GM19463 (cell line): ENCODE measurements at regions not wholly inside any gene's neighbourhood (a gene's known extent, or its start where the extent isn't known, plus 50 kb on each side); places are given as distances from the start of the nearest gene placed in this dataset.

Experiments used
- ATAC-seq: cut with Tn5 transposase; IDR thresholded peaks from one replicate; pipeline ENCODE4 v1.9.1; 2021; ENCODE audit warnings: mild to moderate bottlenecking, moderate library complexity; ENCODE audit not compliant: unreplicated experiment

DNA sequence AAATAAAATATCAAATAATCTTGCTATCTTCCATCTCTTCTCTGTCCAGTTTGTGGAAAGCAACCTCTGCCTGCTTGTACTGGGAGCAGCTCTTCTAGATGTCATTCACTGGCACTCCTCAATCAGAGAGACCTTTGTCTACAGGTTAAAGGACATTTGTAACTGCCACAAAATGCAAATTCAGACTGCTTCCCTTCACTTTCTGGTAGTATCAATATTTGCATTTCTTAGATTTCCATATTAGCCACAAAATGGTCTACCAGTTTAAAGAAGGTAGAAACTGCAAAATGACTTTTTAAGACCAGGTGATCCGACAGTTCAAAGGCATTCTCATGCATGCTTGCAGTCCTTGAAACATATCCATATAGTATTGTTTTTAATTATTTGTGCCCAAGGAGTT is 51.7 kb upstream of the RCN1 start:
- ATAC-seq = peak; percentile 45

DNA sequence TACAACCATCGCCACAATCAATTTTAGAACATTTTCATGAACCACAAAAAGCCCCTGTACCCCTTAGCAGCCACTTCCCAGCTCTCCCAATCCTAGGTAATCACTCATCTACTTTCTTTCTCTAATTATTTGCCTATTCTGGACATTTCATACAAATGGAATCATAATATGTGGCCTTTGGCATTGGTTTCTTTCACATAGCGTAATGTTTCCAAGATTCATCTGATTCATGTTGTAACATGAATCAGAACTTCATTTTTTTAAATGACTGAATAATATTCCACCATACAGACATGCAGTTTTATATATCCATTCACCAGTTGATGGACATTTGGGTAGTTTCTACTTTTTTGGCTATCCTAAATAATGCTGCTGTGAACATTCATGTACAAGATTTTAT is 56.2 kb upstream of the RCN1 start:
- no peak for ATAC-seq

DNA sequence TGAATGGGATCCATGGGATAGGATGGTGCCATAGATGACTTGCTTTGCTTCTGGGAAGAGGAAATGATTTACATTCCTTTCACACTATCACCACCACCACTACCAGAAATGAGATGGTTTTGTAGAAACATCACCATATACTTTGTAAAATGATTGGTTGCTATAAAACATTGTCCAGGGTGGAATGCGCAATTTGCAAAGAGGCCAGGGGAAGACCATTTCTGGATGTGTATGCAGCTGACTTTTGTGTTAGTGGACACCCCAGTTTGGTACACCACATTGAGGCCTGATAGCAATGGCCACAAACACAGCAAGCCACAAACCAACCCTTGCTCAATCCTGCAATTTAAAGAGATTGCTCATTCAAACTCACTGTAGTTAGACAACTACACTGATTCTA is 56.7 kb upstream of the RCN1 start:
- no peak for ATAC-seq

DNA sequence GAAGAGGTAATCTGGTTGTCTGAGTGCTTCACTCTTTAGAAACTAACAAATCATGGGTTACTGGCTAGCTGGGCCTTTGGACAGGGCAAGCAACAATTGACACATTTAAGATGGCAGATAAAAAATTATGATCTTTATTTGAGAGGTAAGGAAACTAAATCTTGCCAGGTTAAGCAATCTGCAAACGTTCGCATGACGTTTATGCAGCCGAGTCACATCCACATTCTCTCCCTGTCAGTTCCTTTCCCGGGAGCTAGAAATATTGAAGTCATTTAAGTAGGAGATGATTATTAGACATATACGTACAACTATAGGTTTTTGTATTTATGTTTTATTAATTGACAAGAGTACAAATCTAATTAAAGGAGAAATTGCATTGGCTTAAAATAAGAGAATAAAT is 57.4 kb upstream of the RCN1 start:
- ATAC-seq = no peak

DNA sequence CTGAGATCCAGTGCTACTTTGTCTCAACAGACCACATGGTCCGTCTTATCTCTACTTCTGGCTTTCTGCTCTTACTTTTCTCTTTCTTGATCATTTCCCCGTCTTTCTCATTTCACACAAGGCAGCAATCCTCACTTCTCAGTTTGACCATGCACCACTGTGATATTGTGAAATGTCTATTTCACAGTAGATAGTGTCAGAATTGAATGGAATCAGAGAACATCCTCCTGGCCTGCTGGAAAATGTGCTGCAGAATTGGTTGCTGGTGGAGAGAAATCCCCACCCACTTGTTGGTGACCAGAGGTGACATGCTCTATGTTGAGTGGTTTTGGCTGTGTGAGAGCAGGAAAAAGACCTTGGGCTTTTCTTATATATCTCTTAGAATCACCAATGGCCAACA is 57.8 kb upstream of the RCN1 start:
- ATAC-seq = peak; percentile 34

DNA sequence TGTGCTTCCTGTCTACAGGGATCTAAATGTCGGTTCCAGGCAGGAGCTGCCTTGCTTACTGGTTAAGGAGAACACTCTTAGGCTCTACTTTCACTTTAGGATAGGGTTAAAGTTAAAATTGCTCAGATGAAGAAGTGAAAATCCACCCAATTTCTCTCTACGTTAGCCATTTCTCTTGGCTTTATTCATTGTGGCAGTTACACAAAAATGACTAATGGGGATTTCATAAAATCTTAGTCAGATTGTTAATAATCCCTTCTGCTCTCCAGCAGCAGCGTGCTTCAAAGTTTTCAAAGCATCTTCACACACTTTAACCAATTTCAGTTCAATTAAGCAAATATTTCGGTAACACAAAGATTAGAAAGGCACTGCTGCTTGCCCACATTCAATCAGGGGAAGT is 58.4 kb upstream of the RCN1 start:
- peak; percentile 58 for ATAC-seq

DNA sequence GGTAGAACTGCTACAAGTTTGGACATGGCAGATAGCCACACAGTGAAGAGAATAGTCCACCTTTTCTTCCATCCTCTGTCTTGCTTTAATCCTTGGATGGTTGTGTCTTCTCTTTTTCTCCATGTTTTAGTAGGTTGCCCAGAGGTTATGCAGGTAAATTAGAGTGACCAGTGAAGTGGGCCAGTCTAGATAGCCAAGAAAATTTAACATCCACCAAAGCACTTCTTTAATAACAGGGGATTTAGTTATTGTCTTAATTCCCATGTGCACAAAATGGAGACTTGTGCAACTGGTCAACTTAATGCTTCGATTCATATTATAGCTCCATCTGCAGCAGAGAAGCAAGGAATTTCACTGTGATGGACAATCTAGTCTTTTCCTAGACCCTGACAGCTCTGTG is 58.8 kb upstream of the RCN1 start:
- peak; percentile 8 for ATAC-seq

DNA sequence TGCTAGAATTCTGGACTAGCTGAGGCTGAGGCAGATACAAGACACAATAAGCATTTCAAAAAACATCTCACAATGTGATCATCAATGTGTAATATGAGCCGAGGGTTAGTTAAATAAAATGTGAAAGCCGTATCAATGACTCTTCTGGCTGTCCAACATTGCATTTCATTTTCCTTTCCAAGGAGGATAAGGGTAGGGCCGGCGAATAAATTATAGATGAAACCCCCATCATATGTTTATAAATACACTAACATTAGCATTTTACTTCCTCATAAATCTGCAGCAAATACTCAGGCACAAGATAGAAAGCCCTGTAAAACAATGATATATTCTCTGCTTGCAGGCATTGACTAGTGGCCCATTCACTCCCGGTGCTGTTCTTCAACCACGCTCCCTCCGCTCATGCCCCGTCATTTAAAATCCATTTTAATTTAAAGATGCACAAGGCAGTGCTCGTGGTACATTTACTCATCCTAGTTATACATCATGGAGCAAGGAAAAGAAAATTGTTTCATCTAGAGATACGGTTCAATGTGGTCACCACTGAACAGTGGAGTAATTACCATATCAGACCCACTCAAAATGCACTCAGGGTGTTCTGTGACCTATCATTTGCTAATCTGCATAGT is 59.9 kb upstream of the RCN1 start:
- no peak for ATAC-seq

DNA sequence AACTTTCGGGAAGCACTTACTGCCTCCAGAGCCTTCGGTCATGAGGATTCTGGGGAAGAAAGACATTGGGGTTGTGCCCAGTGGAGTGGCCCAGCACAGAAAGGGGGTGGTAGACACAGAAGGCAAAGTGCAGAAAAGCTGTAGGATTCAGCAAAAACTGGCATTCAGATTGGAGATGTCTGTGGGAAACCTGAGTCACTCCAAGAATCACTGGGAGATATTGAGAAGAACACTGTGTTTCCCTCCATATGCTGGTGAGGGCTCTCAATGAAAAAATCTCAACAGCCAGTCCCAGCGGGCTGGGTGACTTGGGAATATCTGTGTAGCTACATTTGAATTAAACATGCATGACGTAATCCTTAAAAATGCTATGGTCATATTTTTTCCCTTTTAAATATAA is 61.2 kb upstream of the RCN1 start:
- no peak for ATAC-seq

DNA sequence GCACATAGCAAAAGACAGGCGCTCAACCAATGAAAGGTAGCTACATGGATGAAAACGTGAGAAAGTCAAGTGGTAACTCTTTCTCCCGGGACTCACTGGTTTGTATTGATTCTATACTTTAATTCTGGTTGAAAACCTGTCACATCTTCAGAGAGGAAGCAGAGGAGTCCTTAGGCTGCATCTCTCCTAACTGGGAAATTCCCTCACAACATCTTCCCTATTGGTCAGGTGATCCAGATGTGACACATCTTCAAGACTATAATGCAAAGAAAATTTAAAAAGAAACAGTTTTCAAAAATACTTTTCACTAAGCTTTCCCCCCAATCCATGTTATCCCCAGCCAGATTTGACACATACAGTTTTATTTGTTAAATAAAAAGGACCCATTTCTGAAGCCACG is 62.7 kb upstream of the RCN1 start:
- ATAC-seq = no peak

DNA sequence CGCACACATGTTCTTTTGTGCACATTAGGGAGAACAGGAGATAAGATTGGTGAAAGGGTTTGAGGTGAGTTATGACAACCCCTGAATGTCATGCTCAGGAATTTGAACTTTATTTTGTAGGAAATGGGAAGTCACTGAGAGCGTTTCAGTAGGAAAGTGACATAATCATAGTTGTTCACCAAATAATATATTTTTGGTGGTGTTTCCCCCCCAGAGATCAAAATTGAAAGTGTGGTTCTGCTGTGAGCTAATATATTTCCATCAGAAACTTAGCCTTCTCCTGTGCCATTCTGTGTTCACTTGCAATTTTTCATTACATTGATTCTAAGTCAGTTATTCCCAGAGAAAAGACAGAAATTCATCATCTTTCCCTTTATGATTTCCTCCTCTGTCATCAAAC is 64.1 kb upstream of the RCN1 start:
- no peak for ATAC-seq

DNA sequence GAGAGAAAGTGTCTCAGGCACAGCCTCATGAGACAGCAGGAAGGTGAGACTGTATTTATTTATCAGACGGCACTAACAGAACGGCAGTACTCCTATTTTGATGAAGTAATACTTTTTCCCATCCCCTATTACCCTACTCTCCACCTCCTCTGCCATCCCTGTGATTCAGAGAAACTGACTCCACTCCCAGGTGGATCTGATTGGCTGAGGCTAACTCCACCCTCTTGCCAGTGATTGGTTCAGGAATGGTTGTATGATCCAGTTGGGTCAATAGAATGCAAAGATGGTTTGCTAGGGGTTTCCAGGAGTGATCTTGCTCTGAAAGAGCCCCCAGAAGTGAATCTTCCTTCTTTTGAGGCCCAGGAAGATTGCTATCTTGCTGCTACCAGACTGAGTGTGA is 65.9 kb upstream of the RCN1 start:
- ATAC-seq = no peak

DNA sequence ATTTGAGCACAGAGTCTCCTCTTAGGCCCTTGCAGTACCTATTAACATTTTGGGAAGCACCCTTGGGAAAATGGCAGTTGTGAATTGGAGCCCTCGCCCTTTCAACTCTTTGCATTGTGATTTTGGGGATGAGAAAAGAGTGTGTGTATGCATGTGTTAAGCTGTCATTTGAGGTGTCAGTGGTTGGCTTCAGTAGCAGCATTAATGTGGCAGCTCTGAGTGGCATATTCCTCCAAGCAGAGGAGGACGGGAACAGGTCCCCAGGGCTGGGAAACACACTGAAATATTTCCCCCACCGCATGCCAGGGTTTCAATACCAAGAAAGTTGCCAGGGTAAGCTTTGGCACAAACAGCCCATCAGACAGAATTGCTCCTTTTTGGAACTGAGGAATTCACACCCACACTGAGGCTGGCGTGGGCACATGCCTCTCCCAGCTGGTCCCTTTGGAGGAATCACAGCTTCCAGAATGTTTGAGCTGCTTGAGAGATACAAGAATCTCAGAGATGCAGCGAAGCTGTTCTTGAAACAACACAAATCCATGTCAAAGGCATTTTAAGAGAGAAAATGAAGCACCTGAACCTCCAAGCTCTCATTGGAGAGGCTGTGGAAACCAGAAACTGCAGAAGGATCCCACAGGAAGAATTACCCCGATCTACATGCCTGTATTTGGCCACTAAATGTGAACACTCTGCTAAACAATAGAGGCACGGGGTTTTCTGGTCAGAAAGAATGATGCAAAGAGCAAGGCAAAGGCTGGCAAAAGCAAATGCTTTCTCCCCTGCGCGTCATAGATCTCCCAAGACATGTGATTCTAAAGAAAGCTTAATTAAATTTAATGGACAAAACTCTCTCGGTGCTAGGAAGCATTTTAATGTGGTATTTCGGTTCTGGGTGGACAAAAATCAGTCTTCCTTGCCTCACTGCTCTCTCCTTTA is 67.2 kb upstream of the RCN1 start:
- no peak for ATAC-seq

DNA sequence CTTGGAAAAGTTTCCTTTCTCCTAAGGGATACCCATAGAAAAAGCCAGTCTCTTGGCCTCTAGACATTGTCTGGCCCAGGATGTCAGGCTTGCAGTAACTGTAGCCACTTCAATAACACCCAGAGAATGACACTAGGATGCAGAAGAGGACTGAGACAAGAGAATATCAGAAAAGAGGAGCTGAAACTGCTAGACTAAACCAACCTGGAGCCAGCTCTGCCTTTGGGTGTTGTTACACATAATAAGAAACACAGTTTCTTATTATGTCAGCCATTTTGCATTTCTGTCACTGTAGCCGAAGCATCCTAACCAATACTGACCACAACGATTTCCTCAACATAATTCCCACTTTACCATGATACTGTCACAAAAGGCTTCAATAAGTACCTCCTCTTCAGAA is 72.2 kb upstream of the RCN1 start:
- ATAC-seq = no peak

DNA sequence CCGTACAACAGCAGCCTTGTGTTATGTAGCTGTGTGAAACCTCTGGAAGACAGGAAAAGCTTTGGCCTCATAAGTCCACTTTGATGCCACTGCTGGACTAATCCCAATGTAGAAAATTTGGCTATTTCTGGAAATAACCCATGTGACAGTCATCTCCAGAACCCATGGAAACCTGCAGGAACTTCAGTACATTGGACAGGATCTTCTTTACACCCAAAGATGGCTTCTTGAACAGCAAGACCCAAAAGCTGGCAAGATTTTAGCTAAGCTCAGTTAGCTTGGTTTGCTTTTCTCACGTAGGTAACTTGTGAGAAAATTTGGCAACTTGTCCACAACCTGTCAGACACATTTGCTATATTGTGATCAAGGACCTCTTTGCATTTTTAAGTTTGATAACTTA is 74.8 kb upstream of the RCN1 start:
- no peak for ATAC-seq

DNA sequence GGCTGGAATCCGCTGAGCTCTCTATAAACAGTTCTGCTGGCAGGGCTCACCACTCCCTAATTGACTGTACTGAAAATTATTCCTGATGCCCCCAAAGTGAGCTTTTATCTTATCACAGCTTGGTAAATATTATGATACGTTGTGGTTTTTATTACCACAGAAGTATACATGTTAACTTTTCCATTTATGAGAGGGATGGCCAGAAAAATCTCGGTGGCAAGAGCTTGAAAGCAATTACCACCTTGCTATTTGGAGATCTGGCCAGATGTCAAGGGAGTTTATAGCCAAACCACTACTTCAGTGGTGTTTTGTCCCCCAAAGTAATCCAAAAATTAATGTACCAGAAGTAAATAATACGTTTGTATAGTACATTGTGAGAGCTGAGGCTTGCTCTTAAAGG is 75.4 kb upstream of the RCN1 start:
- no peak for ATAC-seq

DNA sequence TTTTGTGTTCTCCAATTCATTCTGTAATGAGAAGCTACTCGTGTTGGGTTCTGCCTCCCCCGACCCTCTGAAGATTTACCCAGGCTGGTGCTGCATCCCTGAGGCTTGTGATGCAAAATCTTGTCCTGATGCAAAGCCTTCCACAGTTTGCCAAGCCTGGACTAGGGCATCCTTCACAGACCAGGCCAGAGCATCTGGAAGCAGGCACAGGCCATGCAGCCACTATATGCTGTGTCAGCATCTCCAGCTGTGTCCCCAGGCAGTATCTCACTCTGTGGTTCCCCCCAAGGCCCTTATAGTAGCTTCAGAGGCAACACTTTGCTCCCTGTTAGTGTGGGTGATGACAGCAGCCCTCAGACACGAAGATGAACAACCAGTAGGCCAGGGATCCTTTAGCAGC is 77.3 kb upstream of the RCN1 start:
- ATAC-seq = no peak

DNA sequence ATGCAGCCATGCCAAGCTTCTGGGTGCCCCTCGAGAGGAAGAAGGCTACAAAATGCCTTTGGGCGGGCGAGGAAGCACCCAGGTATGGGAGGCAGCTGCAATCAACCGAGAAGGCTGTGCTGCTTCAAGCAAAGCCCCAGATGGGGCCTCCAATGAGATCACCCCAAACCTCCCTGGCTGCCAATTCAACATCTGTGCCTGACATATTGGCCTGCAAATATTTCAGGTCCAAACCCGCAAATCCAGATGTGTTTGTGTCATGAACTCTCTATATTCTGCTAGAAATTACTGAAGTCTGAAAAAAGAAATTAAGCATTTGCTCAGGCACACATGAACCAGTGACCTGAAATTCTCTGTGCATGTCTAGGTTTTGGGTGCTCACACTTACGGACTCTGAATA is 78.8 kb upstream of the RCN1 start:
- ATAC-seq = no peak

DNA sequence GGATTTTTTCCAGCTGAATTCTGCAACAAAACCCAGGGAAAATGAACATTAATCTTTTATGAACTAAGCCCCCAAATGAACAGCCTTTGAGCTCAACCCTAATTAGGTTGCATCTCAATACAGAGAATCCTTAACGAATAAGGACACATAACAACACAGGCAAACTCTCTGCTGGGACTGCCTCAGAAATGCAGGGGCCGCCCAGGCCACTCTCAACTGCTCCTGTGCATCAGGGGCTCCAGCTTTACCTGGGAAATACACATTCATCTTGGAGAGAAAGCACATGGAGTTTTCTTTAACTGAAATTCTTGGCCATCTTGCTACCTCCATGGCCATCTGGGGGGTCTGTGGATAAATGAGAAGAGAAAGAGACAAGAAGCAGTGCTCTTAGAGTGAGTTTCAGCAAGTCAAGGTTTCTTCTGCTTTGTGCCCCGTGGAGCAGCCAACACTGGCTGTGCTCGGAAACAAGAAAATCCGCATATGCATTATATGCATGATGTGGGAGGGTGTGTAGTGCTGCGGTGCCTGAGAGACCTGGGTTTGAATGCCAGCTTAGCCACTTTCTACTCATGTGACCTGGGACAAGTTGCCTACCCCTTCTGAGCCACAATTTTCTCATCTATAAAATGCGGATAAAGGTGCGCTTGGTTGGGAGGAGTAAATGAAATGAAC is 81.9 kb upstream of the RCN1 start:
- ATAC-seq = no peak

DNA sequence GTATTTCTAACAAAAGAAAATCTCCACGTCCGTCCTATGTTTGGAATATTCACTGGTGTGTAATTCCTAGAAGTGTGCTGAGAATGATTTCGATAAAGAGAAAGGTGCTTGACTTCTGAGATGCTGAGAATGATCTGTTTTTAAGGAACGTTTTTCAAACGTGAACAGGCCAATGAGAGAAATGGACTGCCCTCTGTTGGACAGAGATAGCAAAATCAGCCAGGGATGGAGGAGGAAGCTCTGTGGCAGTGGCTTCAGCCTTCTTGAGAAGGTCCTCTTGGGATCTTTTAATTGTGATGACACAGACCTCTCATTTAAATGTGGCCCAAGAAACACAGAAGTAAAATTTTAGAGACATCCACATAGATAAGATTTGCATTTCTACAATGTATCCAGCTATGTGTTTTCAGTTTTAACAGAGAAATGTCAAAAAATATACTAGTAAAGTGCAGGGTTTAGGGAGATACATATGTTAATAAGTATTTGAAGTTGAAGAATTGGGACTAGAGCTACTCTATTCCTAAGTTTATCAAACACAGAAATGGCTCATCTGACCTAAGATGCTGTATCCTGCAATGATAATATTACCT is 84.0 kb upstream of the RCN1 start:
- no peak for ATAC-seq

DNA sequence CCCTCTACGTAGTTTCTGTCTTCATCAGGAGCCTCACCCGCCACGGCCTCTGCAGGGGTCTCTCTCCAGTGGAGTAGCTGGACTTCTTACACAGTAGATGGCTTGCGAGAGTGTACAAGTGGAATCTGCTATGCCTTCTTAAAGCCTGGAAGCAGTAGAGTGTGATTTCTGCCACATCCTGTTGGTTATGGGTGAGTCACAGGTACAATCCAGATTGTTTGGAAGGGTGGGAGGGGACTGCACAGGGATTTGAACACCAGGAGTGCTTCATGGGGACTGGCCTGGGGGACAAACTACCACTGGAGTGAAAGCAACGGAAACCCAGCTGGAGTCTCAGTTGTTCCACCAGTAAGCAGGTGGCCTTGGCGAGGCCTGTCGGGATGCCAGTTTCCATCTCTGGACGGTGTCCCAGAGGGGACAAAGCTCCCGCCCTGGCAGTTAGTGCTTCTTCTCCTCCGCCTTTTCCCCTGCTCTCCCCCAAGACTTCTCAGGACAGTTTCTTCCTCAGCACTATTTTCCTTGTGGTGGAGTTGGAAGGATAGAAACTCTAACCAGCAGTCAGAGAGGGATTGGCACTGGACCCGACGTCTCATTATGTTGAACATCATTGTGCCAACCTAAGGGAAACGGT is 85.0 kb upstream of the RCN1 start:
- no peak for ATAC-seq
